CD4-positive, alpha-beta T cell treated with Interleukin-4 for 1 hour (primary cell): ENCODE measurements at regions not wholly inside any gene's neighbourhood (a gene's known extent, or its start where the extent isn't known, plus 50 kb on each side); places are given as distances from the start of the nearest gene placed in this dataset.
"Not testable (repeated sequence)": the region's sequence is repeated elsewhere in the genome, so short reads cannot be mapped to it uniquely, and the experiment has no call there.

Experiments used
- DNase-seq, 2 donors: peaks; one replicate each; pipeline ENCODE4 v3.0.0-alpha.2; 2020 to 2022

GRCh38 chr1:195909061-195909460 lies 699.2 kb downstream of the KCNT2 start:
- DNase-seq = no peak

GRCh38 chr1:195908121-195908520 lies 700.1 kb downstream of the KCNT2 start:
- no peak for DNase-seq

- DNase-seq = no peak
Observed at GRCh38 chr1:195903203-195903602, 705.0 kb downstream of the KCNT2 start.

- DNase-seq = no peak
Observed at GRCh38 chr1:195902779-195903178, 705.5 kb downstream of the KCNT2 start.

- no peak for DNase-seq
Observed at GRCh38 chr1:195899762-195900352, 708.4 kb downstream of the KCNT2 start.

- no peak for DNase-seq
Observed at GRCh38 chr1:195898924-195899323, 709.3 kb downstream of the KCNT2 start.

GRCh38 chr1:195898373-195898772 lies 709.9 kb downstream of the KCNT2 start:
- DNase-seq = no peak

- no peak for DNase-seq
Observed at GRCh38 chr1:195897076-195897475, 711.2 kb downstream of the KCNT2 start.

GRCh38 chr1:195894411-195894810 lies 713.8 kb downstream of the KCNT2 start:
- DNase-seq = no peak

GRCh38 chr1:195886000-195886399 lies 722.2 kb downstream of the KCNT2 start:
- no peak for DNase-seq

- no peak for DNase-seq
Observed at GRCh38 chr1:195878478-195878877, 729.8 kb downstream of the KCNT2 start.

- DNase-seq = no peak
Observed at GRCh38 chr1:195876792-195877191, 731.4 kb downstream of the KCNT2 start.

GRCh38 chr1:195872376-195872775 lies 735.9 kb downstream of the KCNT2 start:
- no peak for DNase-seq

- no peak for DNase-seq
Observed at GRCh38 chr1:195867638-195868037, 740.6 kb downstream of the KCNT2 start.

- no peak for DNase-seq
Observed at GRCh38 chr1:195866781-195867222, 741.4 kb downstream of the KCNT2 start.

GRCh38 chr1:195866091-195866780 lies 742.0 kb downstream of the KCNT2 start:
- DNase-seq = no peak

- DNase-seq = no peak
Observed at GRCh38 chr1:195851804-195852203, 756.4 kb downstream of the KCNT2 start.

GRCh38 chr1:195851016-195851601 lies 757.1 kb downstream of the KCNT2 start:
- no peak for DNase-seq

GRCh38 chr1:195849180-195849579 lies 759.1 kb downstream of the KCNT2 start:
- DNase-seq = no peak

- DNase-seq = not testable (repeated sequence)
Observed at GRCh38 chr1:195847957-195848875, 760.0 kb downstream of the KCNT2 start.

GRCh38 chr1:195831789-195832188 lies 776.5 kb downstream of the KCNT2 start:
- DNase-seq = no peak

GRCh38 chr1:195828325-195828724 lies 779.9 kb downstream of the KCNT2 start:
- DNase-seq = no peak

GRCh38 chr1:195820925-195821324 lies 787.3 kb downstream of the KCNT2 start:
- no peak for DNase-seq
